Activated CD4-positive, alpha-beta T cell treated with anti-CD3 and anti-CD28 coated beads for 36 hours (primary cell): ENCODE measurements at regions not wholly inside any gene's neighbourhood (a gene's known extent, or its start where the extent isn't known, plus 50 kb on each side); places are given as distances from the start of the nearest gene placed in this dataset.

ENCODE experiments used
- ATAC-seq: fragments of 200-7000 bp; cut with Tn5 transposase; one replicate; pipeline ENCODE4 v1.10.0; 2021; ENCODE audit warnings: mild to moderate bottlenecking, moderate library complexity
- CTCF ChIA-PET: fragments of 350-600 bp; sonication (Branson Sonifier 250); formaldehyde crosslinking; loops from one replicate; lab custom pipeline; 2021; ENCODE audit warnings: antibody characterized with exemption; lab: Charles Lee
- POLR2A ChIA-PET: fragments of 350-600 bp; sonication (Branson Sonifier 250); formaldehyde crosslinking; loops from one replicate; lab custom pipeline; 2021; ENCODE audit warnings: antibody characterized with exemption, inconsistent platforms; lab: Charles Lee
- DNase-seq: peaks from one replicate; pipeline ENCODE4 v3.0.0-alpha.2; 2020
- H3K27ac Mint-ChIP-seq: one replicate; pipeline ENCODE4 v1.8.0; 2021; ENCODE audit warnings: mixed read lengths
- H3K27me3 Mint-ChIP-seq: one replicate; pipeline ENCODE4 v1.8.0; 2021; ENCODE audit warnings: mixed read lengths
- H3K36me3 Mint-ChIP-seq: one replicate; pipeline ENCODE4 v1.8.0; 2021; ENCODE audit warnings: low read depth, mixed read lengths
- H3K4me1 Mint-ChIP-seq: one replicate; pipeline ENCODE4 v1.8.0; 2021; ENCODE audit warnings: mixed read lengths
- H3K4me3 Mint-ChIP-seq: one replicate; pipeline ENCODE4 v1.8.0; 2021; ENCODE audit warnings: mild to moderate bottlenecking, moderate library complexity, mixed read lengths
- H3K9me3 Mint-ChIP-seq: one replicate; pipeline ENCODE4 v1.8.0; 2021; ENCODE audit warnings: low read depth, mixed read lengths
- intact Hi-C, 2 experiments: fragments of 100-400 bp; cut with DNase I in 1 of 2; cut with micrococcal nuclease in 1 of 2; formaldehyde crosslinking; loops; one replicate each; pipeline versions ENCODE4 v1.14.2 to v1.15.1; 2022 to 2024; cut with DNase I, micrococcal nuclease

DNA sequence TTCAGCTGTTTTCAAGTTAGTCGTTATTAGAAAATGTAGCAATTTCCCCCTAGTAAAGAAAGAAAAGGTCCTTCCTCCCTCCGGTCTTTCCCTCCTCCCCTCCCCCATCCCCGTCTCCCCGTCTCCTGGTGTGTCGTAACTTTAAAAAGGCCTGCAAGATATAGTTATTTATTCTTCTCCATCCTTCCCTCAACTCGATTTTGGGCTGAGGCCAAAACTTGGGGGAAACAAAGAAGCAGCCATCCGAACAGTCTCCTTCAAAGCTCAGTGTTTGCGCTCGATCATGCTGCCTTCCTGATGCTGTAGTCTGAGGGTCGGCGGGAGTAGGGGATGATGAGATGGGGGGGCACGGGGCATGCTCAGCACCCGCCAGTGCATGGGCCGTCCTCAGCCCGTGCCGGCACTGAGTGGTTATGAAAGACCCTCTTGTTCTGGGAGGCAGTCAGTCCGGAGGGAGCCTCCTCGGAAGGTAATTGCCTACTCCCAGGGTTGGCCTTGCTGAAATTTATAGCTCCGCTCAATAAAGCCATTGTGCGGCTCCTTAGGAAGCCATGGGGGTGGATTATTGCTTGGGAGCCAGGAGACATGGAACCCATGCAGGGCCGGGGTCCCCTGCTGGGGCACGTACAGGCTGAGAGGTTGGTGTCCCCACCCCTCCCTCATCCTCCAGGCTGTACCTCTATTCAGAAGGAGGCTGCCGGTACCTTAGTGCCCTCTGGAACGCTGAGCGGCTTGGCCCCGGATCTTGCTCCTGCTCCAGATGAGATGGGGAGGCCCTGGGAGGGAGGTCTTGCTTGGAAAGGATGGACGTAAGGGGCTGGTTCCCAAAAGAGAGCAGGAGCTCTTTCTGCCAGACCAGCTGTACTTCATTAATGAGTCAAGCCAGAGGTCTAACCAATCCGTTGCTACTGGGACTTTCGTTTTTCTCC lies 212.7 kb upstream of the CADM1 start:
- DNase-seq (no peak), ATAC-seq (no peak)
- Mint-ChIP-seq H3K9me3 (no peaks in the 10 kb centered on the region), H3K27ac (no peak overlapping the region), H3K4me3 (no peak overlapping the region), H3K4me1 (no peaks in the 10 kb centered on the region), H3K36me3 (no peaks in the 10 kb centered on the region), H3K27me3 (peaks cover 2% of the 10 kb centered on the region)
- intact Hi-C loops: no loop called here
- ChIA-PET POLR2A (interaction anchor here (0.5 kb wide), 1 partner anchor 10 kb away, joined by 5 read pairs; no protein-coding TSS in a partner anchor), CTCF (no interaction called here)

DNA sequence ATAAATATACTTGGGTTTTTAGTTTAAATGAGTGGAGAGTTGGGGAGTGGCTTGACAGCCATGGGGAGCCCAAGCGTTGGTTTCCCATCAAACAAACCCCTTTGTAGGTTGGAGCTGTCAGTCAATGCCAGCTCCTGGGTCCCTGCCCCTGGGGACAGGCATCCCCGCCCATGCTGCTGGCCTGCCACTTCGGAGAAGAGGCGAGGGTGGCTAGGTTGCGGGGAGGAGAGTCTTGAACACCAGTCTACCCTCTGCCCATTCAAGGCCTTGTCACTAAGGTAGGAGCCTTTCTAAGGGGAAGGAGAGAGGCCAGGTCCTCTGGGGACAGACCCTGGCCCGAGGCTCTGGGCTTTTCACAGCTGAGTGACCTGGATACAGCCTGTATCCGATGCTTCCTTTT lies 211.9 kb upstream of the CADM1 start:
- intact Hi-C loops: no loop called here
- no peak for ATAC-seq
- Mint-ChIP-seq H3K4me3 (no peak overlapping the region), H3K27me3 (peaks cover 2% of the 10 kb centered on the region), H3K36me3 (no peaks in the 10 kb centered on the region), H3K27ac (no peak overlapping the region), H3K4me1 (no peaks in the 10 kb centered on the region), H3K9me3 (no peaks in the 10 kb centered on the region)
- ChIA-PET POLR2A (no interaction called here), CTCF (no interaction called here)
- no peak for DNase-seq

DNA sequence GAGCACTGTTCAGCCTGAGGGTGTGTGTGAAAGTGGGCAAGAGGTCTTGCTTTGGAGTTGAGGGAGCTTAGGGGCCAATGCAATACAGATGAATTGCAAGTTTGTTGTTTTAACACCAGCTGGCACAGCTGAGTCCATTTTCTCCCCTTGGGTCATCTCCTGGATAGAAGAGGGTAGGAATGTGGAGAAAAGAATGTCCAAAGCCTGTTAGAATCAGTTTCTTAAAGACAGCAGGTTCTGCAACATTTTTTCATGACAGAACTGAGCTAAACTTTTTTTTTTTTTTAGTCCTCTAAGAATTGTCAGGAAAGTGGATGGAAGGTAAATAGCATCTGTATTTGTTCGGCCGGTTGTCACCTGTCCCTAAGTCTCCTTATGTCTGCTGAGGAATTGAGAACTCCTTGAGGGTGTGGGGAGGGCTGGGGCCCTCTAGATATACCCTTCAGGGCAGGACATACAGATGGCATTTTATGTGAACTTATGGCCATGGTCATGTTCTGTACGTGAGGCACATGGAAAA lies 211.1 kb upstream of the CADM1 start:
- Mint-ChIP-seq H3K36me3 (no peaks in the 10 kb centered on the region), H3K4me1 (no peaks in the 10 kb centered on the region)
- POLR2A ChIA-PET: no interaction called here

DNA sequence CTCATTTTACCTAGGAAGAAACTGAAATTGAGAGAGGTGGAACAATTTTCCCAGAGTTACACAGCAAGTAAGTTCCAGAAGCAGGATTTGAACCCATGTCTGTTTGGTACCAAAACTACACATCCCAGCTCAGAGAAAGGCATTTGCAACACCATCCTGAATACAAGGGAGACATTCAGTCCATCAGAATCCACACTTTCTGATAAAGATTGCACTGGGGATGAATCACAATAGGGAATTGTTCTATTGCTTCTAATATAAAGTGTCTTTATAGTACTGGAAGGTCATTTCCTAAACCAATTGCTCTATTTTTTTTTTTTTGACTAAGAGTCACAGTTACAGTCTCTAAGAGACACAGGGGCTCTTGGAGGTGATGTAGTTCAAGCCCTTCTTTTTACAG lies 208.1 kb upstream of the CADM1 start:
- Mint-ChIP-seq H3K36me3 (no peaks in the 10 kb centered on the region), H3K27me3 (peaks cover 10% of the 10 kb centered on the region), H3K27ac (no peak overlapping the region), H3K4me3 (no peak overlapping the region), H3K9me3 (no peaks in the 10 kb centered on the region), H3K4me1 (no peaks in the 10 kb centered on the region)
- no peak for DNase-seq
- POLR2A ChIA-PET: no interaction called here
- ATAC-seq: no peak
- CTCF ChIA-PET: no interaction called here
- intact Hi-C loops: no loop called here

More for the DNA sequence above, 211.1 kb upstream of the CADM1 start:
- intact Hi-C loops: no loop called here
- CTCF ChIA-PET: no interaction called here
- no peak for ATAC-seq
- Mint-ChIP-seq H3K27ac (no peak overlapping the region), H3K27me3 (peaks cover 2% of the 10 kb centered on the region), H3K4me3 (no peak overlapping the region), H3K9me3 (no peaks in the 10 kb centered on the region)
- no peak for DNase-seq

DNA sequence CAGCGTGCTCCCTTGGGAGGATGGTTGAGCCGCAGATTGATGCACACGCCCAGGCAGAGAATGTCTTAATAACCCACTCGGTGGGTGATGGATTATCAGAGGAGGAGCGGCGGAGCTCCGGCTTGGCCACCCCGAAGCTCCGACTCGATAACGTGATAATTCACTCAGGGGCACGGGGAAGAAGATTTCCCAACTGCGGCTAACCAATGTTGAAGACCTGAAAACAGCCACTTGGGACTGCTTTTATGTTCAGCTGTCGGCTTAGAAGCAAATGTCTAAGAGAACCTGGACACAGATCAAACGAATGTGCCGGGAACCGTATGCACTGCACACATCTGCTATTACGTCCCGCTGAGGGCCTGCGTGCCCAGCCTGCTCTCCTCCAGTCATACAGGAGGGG lies 206.8 kb upstream of the CADM1 start:
- H3K27ac Mint-ChIP-seq: no peak overlapping the region
- POLR2A ChIA-PET: no interaction called here
- intact Hi-C loops: no loop called here
- no peak overlapping the region for H3K4me3 Mint-ChIP-seq
- no peaks in the 10 kb centered on the region for H3K9me3 Mint-ChIP-seq
- no peaks in the 10 kb centered on the region for H3K4me1 Mint-ChIP-seq
- DNase-seq: no peak
- peaks cover 10% of the 10 kb centered on the region for H3K27me3 Mint-ChIP-seq
- no peak for ATAC-seq
- H3K36me3 Mint-ChIP-seq: no peaks in the 10 kb centered on the region
- CTCF ChIA-PET: no interaction called here

DNA sequence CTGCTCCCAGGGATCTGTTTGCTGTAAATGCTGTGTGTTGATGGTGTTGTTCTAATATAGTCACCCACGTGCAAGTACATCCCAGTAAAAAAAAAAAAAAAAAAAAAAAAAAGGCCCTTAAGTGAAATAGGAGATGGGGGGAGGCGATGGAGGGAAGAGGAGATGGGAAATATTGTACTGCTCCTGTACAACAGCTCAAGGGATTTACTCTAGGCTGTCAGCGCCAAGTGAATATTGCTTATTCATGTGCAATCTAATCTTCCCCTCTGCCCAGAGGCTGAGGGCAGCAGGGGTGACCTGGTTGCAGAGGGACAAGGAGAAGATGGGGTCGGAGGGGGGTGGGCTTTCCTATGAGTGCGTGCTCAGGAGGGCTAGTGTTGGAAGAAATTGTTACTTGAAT lies 206.2 kb upstream of the CADM1 start:
- Mint-ChIP-seq H3K4me1 (no peaks in the 10 kb centered on the region), H3K27me3 (peaks cover 8% of the 10 kb centered on the region), H3K27ac (no peak overlapping the region), H3K4me3 (no peak overlapping the region), H3K36me3 (no peaks in the 10 kb centered on the region), H3K9me3 (peaks cover under 1% of the 10 kb centered on the region)
- intact Hi-C loops: no loop called here
- POLR2A ChIA-PET: no interaction called here
- DNase-seq (no peak), ATAC-seq (no peak)
- CTCF ChIA-PET: no interaction called here

DNA sequence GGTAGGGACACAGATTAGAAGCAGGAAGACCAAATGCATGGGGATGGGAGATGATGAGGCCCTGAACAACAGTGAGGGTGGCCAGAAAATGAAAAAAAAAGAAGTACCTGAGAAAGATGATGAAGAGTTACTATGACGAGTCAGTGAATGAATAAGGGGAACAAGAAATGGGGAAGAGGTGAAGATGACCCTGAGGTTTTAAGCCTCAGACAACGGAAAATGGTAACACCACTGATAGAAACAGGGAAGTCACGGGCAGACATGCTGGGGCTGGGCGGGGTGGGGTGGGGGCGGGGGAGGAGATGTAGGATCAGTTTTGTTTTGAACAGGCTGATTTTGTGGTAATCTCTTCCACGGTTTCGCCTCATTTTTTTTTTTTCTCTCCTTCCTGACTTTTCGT lies 205.1 kb upstream of the CADM1 start:
- no peak overlapping the region for H3K27ac Mint-ChIP-seq
- H3K27me3 Mint-ChIP-seq: peaks cover 8% of the 10 kb centered on the region
- peaks cover 1% of the 10 kb centered on the region for H3K9me3 Mint-ChIP-seq
- H3K36me3 Mint-ChIP-seq: no peaks in the 10 kb centered on the region
- ChIA-PET CTCF (no interaction called here), POLR2A (no interaction called here)
- no peak overlapping the region for H3K4me3 Mint-ChIP-seq
- H3K4me1 Mint-ChIP-seq: no peaks in the 10 kb centered on the region
- no peak for ATAC-seq
- DNase-seq: no peak
- intact Hi-C loops: no loop called here

DNA sequence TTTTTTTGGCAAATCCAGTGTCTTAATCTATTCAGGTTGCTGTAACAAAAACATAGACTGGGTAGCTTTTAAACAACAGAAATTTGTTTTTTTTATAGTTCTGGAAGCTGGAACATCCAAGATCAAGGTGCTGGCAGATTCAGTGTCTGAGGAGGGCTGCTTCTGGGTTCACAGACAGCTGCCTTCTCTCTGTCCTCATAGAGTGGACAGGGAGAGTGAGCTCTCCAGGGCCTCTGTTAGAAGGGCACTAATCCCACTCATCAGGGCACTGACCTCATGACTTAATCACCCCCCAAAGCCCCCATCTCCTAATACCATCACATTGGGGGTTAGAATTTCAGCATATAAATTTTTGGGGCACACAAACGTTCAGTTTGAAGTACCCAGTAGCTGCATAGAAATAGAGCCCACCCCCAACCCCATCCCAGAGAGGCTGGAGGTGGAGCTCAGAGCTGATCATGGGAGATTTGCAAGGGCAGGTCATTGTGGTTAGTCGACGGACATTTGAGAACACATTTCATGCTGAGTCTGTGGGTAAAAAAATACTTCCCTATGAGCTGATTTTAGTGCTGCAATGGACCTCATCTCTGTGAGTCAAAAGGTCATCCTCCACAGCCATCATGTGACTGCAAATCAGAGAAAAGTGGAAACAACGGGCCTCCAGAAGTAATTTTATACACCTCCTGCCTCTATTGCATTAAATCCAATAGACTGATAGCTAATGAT lies 203.1 kb upstream of the CADM1 start:
- Mint-ChIP-seq H3K4me3 (no peak overlapping the region), H3K9me3 (peaks cover 1% of the 10 kb centered on the region), H3K27ac (no peak overlapping the region), H3K36me3 (no peaks in the 10 kb centered on the region), H3K4me1 (no peaks in the 10 kb centered on the region), H3K27me3 (peaks cover 8% of the 10 kb centered on the region)
- ATAC-seq: no peak
- intact Hi-C loops: no loop called here
- DNase-seq: no peak
- CTCF ChIA-PET: interaction anchor here (0.6 to 0.9 kb wide), 2 partner anchors 10 to 135 kb away, joined by 3 to 5 read pairs; no protein-coding TSS in a partner anchor
- POLR2A ChIA-PET: no interaction called here

DNA sequence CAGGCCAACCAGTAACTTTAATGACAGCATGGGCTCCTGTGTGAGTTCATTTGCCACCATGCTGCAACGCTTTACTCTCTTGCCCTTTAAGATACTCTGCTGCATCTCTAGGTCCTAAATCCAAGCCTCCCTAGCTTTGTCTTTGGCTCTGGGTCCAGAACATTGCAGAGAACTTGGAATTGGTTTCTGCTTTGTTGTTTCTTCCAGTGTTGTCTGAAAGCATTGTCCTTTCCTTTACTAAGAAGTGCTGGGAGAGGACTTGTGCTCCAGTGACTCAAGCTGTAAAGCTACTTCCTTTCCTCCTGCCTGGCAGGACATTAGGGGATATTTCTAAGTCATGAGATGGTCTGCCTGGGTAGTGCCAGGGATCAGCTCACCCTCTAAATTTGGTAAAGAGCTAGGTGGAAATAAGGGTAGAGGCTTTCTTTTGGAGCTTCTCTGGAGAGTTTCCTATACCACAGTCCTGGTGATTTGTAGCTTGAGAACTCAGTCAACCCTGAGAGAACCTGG lies 202.5 kb upstream of the CADM1 start:
- CTCF ChIA-PET: no interaction called here
- H3K4me1 Mint-ChIP-seq: no peaks in the 10 kb centered on the region

DNA sequence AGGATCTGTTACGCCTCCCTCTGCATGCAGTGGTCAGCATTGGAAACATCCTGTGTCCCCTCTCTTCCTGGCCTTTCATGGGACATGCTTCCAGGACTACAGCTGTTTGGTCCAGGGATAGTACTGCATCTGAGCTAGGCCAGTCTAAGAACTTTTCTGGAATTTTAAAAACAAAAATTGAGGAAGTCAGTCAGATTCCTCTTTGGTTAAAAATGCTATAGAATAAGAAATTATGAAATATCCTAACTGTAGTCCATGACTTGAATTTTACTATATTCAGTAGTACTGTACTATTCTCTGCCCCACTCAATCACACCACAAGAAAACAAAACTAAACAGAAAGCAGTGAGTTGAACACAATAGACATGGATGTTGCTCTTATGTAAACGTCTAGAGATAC lies 201.0 kb upstream of the CADM1 start:
- ATAC-seq: no peak
- H3K4me1 Mint-ChIP-seq: no peaks in the 10 kb centered on the region
- H3K27ac Mint-ChIP-seq: no peak overlapping the region
- ChIA-PET CTCF (interaction anchor here (0.6 kb wide), 1 partner anchor 372 kb away, joined by 4 read pairs; no protein-coding TSS in a partner anchor), POLR2A (no interaction called here)
- no peak overlapping the region for H3K4me3 Mint-ChIP-seq
- intact Hi-C loops: no loop called here
- DNase-seq: no peak
- H3K36me3 Mint-ChIP-seq: no peaks in the 10 kb centered on the region
- H3K27me3 Mint-ChIP-seq: peaks cover 9% of the 10 kb centered on the region
- peaks cover 3% of the 10 kb centered on the region for H3K9me3 Mint-ChIP-seq

More for the DNA sequence above, 202.5 kb upstream of the CADM1 start:
- peaks cover 1% of the 10 kb centered on the region for H3K9me3 Mint-ChIP-seq
- no peak overlapping the region for H3K4me3 Mint-ChIP-seq
- no peak overlapping the region for H3K27ac Mint-ChIP-seq
- intact Hi-C loops: no loop called here
- peaks cover 8% of the 10 kb centered on the region for H3K27me3 Mint-ChIP-seq
- no peaks in the 10 kb centered on the region for H3K36me3 Mint-ChIP-seq
- DNase-seq: no peak
- no peak for ATAC-seq
- POLR2A ChIA-PET: no interaction called here

DNA sequence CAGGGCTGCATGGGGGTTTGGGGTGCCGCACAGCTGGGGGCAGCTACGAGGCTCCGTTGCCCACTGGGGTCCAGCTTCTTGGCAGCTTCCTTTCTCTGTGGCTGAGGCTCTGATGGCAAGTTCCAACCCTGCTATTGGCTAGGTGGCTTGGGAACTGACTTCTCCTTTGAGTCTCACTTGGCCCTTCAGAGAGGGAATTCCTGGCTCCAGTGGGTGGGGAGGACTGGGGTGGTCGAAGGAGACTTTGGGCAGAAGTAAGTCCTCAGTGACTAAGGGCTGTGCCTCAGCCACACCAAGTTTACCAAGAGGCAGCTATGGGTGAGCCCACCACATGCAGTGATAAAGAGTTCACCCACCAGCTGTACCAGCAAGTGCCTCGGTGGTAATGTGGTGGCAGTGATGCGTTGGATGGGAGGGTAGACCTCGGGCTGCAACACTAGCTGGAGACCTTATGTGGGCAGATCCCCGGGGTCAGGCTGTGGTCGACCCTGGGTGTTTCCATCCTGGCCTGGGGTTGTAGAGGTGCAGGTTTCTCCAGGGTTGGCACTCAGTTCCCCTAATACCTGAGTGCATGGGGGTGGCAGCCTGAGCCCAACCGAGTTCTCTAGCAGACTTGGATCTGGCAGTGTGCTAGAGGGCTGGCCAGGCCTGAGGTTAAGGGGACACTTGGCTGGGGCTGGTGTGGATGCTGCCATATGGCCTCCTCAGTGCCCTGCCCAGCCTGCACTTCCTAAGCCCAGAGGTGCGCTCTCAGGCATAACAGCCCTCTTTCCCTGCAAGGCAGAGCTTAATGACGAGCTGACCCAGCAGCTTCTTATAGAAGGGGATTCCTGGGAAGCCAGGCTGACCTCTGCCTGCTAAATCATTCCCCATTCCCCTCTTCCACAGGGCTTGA lies 197.0 kb upstream of the CADM1 start:
- POLR2A ChIA-PET: no interaction called here
- DNase-seq: no peak
- no peaks in the 10 kb centered on the region for H3K36me3 Mint-ChIP-seq
- H3K9me3 Mint-ChIP-seq: peaks cover 3% of the 10 kb centered on the region
- CTCF ChIA-PET: no interaction called here
- H3K27me3 Mint-ChIP-seq: peaks cover 2% of the 10 kb centered on the region
- no peak for ATAC-seq
- no peak overlapping the region for H3K27ac Mint-ChIP-seq
- H3K4me1 Mint-ChIP-seq: no peaks in the 10 kb centered on the region
- no peak overlapping the region for H3K4me3 Mint-ChIP-seq
- intact Hi-C loops: no loop called here
